ENCODE measurements at regions not wholly inside any gene's neighbourhood (a gene's known extent, or its start where the extent isn't known, plus 50 kb on each side); places are given as distances from the start of the nearest gene placed in this dataset.
"Not testable (repeated sequence)": the region's sequence is repeated elsewhere in the genome, so short reads cannot be mapped to it uniquely, and the experiment has no call there.

GRCh38 chr11:126149759-126150625 is 61.5 kb downstream of the RPUSD4 start:
- no peak for DNase-seq (ENCODE audit: low spot score)

- DNase-seq (ENCODE audit: low spot score), result no peak
These were observed 63.1 kb downstream of the RPUSD4 start for GRCh38 chr11:126148317-126148716.

- DNase-seq (ENCODE audit: low spot score), result no peak
These were observed 64.0 kb downstream of the RPUSD4 start for GRCh38 chr11:126147208-126148111.

GRCh38 chr11:126146454-126147192 is 64.8 kb downstream of the RPUSD4 start:
- DNase-seq (ENCODE audit: low spot score), result peak; percentile 87

- DNase-seq (ENCODE audit: low spot score), result no peak
These were observed 65.5 kb downstream of the RPUSD4 start for GRCh38 chr11:126145954-126146353.

GRCh38 chr11:126143491-126143890 is 68.0 kb downstream of the RPUSD4 start:
- DNase-seq (ENCODE audit: low spot score), result not testable (repeated sequence)

GRCh38 chr11:126140926-126141280 is 70.5 kb downstream of the RPUSD4 start:
- no peak for DNase-seq (ENCODE audit: low spot score)

GRCh38 chr11:126140201-126140925 is 71.1 kb downstream of the RPUSD4 start:
- DNase-seq (ENCODE audit: low spot score), result no peak

GRCh38 chr11:126139111-126140091 is 72.0 kb downstream of the RPUSD4 start:
- no peak for DNase-seq (ENCODE audit: low spot score)

GRCh38 chr11:126138636-126139035 is 72.8 kb downstream of the RPUSD4 start:
- DNase-seq (ENCODE audit: low spot score), result no peak

- no peak for DNase-seq (ENCODE audit: low spot score)
These were observed 74.3 kb downstream of the RPUSD4 start for GRCh38 chr11:126137136-126137535.

- DNase-seq (ENCODE audit: low spot score), result no peak
These were observed 73.8 kb upstream of the CDON start for GRCh38 chr11:126136507-126136906.

- DNase-seq (ENCODE audit: low spot score), result no peak
These were observed 72.8 kb upstream of the CDON start for GRCh38 chr11:126135235-126136176.

GRCh38 chr11:126134461-126135155 is 71.9 kb upstream of the CDON start:
- no peak for DNase-seq (ENCODE audit: low spot score)

GRCh38 chr11:126133901-126134300 is 71.2 kb upstream of the CDON start:
- no peak for DNase-seq (ENCODE audit: low spot score)

- no peak for DNase-seq (ENCODE audit: low spot score)
These were observed 69.7 kb upstream of the CDON start for GRCh38 chr11:126132319-126132718.

GRCh38 chr11:126130781-126131180 is 68.1 kb upstream of the CDON start:
- DNase-seq (ENCODE audit: low spot score), result not testable (repeated sequence)

Data from ecto neural progenitor cell (in vitro differentiated cells).